Skeletal muscle tissue (tissue), 3 donors: ENCODE measurements at regions not wholly inside any gene's neighbourhood (a gene's known extent, or its start where the extent isn't known, plus 50 kb on each side); places are given as distances from the start of the nearest gene placed in this dataset.

Source experiments
- H3K27ac ChIP-seq: one replicate; pipeline ENCODE4 v1.7.0; 2013; ENCODE audit warnings: mild to moderate bottlenecking, low read depth, low read length, inconsistent platforms
- H3K27me3 ChIP-seq, 3 donors: one replicate each; pipeline ENCODE4 v1.7.0; 2013; ENCODE audit warnings: low read length in 3 of 3; ENCODE audit not compliant: control insufficient read depth in 3 of 3, insufficient read depth in 3 of 3
- H3K36me3 ChIP-seq, 3 donors: one replicate each; pipeline ENCODE4 v1.7.0; 2013; ENCODE audit warnings: low read length in 3 of 3; ENCODE audit not compliant: control insufficient read depth in 3 of 3, insufficient read depth in 3 of 3
- H3K4me1 ChIP-seq, 3 donors: one replicate each; pipeline ENCODE4 v1.7.0; 2013; ENCODE audit warnings: low read length in 3 of 3, mild to moderate bottlenecking in 3 of 3; ENCODE audit not compliant: control insufficient read depth in 3 of 3, insufficient read depth in 3 of 3
- H3K4me3 ChIP-seq, 3 donors: one replicate each; pipeline ENCODE4 v1.7.0; 2013; ENCODE audit warnings: low read length in 3 of 3
- H3K9ac ChIP-seq, 3 donors: one replicate each; pipeline ENCODE4 v1.7.0; 2013; ENCODE audit warnings: low read length in 3 of 3, mild to moderate bottlenecking in 3 of 3, moderate library complexity in 2 of 3, low read depth in 1 of 3
- H3K9me3 ChIP-seq, 3 donors: one replicate each; pipeline ENCODE4 v1.7.0; 2013; ENCODE audit warnings: low read length in 3 of 3; ENCODE audit not compliant: control insufficient read depth in 3 of 3
- donor health status: Osteomylitis.

DNA sequence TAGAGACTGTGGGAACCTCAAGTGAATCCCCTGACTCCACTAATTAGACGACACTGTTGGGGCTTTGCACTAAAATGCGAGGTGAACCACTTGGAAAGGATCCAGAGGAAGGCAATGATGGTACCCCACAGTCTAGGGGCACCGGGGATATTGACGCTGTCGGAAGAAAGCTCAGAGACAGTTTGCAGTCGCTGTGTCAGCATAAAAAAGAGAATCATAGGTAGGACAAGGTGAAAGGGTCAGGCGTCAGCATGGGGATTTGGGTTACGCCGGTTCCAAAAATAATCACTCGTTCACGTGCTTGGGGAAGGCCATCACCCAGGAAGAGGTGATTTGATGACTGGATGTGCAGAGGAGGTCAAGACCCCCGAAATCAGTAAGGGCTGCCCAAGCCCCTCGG, 598.0 kb upstream of the NOX3 start:
- Histone ChIP-seq H3K27me3 (no peaks in the 10 kb centered on the region), H3K27ac (no peak overlapping the region), H3K4me1 (no peaks in the 10 kb centered on the region), H3K9me3 (no peaks in the 10 kb centered on the region), H3K4me3 (no peak overlapping the region), H3K9ac (no peak overlapping the region), H3K36me3 (no peaks in the 10 kb centered on the region)

DNA sequence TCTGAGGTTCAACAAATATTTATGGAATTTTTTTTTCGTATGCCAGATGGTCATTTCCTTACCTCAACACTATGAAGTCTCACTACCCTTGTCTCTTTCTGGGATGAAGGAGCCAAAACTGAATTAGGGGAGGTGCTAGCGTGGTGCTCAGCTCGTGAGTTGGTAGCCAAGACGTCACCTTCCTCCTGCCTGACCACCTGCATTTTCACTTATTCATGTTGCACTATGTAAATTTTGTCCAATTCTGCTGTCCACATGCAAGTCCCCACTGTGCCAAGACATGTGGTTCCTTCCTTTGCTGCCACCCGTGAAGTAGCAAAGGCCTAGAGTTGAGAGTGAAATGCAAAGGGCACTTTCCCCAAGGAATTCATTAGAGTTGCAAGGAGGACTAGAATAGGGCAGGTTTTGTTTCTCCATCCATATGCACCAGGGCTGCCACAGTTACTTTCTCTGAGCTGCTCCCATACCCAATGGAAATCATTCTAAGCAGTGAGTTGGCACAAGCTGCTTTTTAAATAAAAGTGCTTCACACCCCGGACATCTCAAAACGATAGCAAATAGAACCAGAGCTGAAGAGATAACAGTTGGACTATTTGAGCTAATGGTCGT, 591.3 kb upstream of the NOX3 start:
- no peak overlapping the region for H3K9ac ChIP-seq
- H3K36me3 ChIP-seq, result no peaks in the 10 kb centered on the region
- H3K4me3 ChIP-seq, result no peak overlapping the region
- H3K9me3 ChIP-seq, result no peaks in the 10 kb centered on the region
- peaks cover 0 to 7% (median 0%) of the 10 kb centered on the region in 3 donors for H3K4me1 ChIP-seq
- no peaks in the 10 kb centered on the region for H3K27me3 ChIP-seq
- H3K27ac ChIP-seq, result no peak overlapping the region

DNA sequence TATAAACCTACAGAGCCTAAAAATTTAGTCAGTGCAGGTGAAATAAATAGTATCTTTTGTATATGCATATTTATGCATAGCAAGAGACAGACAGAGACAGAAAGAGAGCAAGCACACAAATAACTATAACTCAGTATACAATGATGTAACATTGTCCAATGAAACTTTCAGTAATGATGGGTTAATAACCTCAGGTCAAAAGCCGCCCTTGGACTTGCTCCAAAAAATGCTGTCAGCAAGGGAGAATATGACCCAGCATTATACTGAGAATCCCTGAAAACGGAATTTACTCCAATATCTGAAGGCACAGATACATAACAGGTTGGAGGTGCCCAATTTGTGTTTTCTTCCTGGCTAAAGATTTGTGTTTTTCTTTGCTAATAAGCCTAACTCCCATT, 590.6 kb upstream of the NOX3 start:
- Histone ChIP-seq H3K27ac (no peak overlapping the region), H3K36me3 (no peaks in the 10 kb centered on the region), H3K4me3 (no peak overlapping the region), H3K4me1 (peaks cover 0 to 7% (median 0%) of the 10 kb centered on the region in 3 donors), H3K9ac (no peak overlapping the region), H3K9me3 (no peaks in the 10 kb centered on the region), H3K27me3 (no peaks in the 10 kb centered on the region)

DNA sequence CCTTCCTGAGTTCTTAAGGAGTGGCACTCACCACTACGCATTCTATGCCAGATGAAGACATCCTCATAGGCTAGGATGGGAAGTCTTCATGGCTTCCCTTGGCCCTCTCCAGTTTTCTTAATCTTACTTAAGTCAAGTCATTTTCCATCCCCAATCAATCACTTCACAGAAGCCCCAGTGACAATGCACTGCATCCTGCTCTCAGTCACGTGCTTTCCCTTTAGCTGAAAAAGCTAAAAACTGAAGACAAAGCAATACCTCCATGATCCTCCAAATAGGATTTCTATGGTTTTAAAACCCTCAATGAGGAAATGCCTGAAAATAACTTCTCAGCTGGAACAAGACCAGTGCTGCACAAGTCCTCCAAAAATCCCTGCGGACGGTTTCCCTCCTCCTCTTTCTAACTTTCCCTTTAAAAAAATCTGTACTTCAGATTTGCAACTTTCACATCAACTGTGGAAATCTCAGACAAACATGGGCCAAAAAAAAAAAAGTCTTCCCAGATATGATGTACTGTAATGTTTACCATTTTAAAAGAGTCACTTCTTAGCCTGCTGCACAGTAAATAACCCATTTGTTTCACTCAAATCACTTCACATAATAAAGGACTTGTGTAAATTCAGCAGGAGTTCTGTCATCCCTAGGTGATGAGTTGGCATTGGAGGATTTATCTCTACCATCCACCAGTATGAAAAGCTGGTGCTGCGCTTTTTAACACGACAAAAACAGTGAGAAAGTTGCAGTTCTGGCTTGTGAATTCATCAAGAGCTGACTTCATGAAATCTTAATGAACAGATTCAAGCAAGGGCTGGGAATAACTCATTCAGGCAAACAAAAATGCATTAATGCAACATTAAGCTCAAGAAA, 590.0 kb upstream of the NOX3 start:
- Histone ChIP-seq H3K9me3 (no peaks in the 10 kb centered on the region), H3K4me3 (no peak overlapping the region), H3K27ac (no peak overlapping the region), H3K36me3 (no peaks in the 10 kb centered on the region), H3K9ac (no peak overlapping the region), H3K27me3 (no peaks in the 10 kb centered on the region), H3K4me1 (peaks cover 0 to 7% (median 0%) of the 10 kb centered on the region in 3 donors)

DNA sequence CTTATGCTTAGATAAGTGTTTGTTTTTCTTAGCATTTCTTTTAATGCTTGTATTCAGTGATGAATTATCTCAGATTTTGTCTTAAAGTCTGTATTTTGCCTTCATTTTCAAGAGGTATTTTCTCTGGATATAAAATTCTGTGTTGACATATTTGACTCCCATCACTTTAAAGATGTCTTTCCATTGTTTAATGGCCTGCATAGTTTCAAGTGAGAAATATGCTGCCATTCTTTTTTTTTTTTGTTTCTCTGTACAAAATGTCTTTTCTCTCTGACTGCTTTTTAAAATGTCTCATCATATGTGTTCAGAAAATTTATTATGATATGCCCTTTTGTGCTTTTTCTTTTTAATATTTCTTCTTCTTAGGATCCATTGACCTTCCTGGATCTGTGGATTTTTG, 578.0 kb upstream of the NOX3 start:
- no peaks in the 10 kb centered on the region for H3K4me1 ChIP-seq
- H3K4me3 ChIP-seq, result no peak overlapping the region
- no peaks in the 10 kb centered on the region for H3K36me3 ChIP-seq
- H3K9me3 ChIP-seq, result peaks cover 0 to 4% (median 0%) of the 10 kb centered on the region in 3 donors
- no peak overlapping the region for H3K27ac ChIP-seq
- no peaks in the 10 kb centered on the region for H3K27me3 ChIP-seq
- H3K9ac ChIP-seq, result no peak overlapping the region

DNA sequence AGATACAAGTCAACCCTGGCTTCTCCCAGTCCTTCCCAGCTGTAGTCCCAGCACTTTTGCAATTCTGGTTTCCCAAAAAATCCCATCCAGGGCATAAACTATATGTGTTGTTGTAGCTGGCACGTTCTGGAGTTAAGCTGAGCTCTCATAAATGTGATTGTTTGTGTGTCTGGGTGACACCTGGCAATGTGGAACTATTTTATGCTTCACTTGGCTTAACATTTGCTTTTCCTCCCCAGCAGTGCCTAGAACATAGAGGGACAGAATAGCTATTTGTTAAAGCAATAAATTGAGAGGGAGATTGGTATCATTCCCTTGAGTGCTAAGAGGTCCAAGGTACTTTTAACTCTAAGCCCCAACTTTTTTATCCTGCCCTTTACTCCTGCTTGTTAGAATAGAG, 575.9 kb upstream of the NOX3 start:
- peaks cover 0 to 4% (median 0%) of the 10 kb centered on the region in 3 donors for H3K9me3 ChIP-seq
- no peak overlapping the region for H3K4me3 ChIP-seq
- no peak overlapping the region for H3K27ac ChIP-seq
- no peak overlapping the region for H3K9ac ChIP-seq
- H3K36me3 ChIP-seq, result no peaks in the 10 kb centered on the region
- H3K4me1 ChIP-seq, result no peaks in the 10 kb centered on the region
- H3K27me3 ChIP-seq, result no peaks in the 10 kb centered on the region

DNA sequence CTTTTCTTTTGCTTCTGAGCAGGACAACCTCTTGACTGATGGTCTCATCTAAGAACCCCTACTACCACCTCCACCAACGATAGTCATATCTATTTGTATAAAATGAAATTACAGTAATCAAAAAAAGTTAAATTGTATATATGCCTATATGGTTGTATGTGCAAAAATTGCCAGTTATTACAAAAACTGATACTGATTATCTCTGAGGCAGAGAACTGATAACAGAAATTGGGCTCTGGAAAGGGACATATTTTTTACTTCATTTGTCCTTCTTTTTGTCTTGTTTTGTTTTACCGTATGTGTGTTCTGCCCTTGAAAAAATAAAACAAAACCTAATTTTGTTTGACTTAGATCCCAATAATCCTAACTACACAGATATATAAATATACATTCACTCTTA, 574.4 kb upstream of the NOX3 start:
- H3K4me1 ChIP-seq, result no peaks in the 10 kb centered on the region
- H3K4me3 ChIP-seq, result no peak overlapping the region
- H3K27ac ChIP-seq, result no peak overlapping the region
- no peak overlapping the region for H3K9ac ChIP-seq
- H3K36me3 ChIP-seq, result no peaks in the 10 kb centered on the region
- peaks cover 0 to 9% (median 0%) of the 10 kb centered on the region in 3 donors for H3K9me3 ChIP-seq
- H3K27me3 ChIP-seq, result no peaks in the 10 kb centered on the region

DNA sequence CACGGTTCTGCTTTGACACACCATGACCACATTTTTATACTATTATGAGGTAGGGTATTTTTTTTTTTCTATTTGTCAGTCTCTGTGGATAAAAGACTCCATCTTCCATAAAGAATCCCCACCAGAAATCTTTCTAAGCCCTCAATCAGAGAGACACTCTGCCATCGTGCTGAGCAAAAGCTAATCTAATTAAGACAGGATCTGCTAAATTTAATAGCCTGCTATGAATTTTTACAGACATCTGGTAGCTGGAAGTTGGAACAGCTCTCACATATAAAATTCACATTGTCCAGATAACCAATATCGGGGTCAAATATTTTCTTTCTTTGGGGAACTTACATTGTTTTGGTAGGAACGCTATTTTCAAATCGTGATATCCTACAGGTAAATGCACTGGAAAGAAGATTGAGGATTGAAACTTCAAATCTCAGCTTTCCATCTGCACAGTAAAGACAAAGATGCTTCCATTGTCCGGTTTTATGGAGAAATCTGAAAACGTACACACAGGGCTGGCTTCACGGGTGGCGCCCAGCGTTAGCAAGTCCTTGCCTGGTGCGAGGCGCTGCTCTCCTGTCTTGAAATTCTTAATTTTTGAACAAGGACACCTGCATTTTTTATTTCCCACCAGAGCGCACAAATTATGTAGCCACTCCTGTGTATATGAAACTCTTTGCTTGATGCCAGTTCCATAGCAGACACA, 573.8 kb upstream of the NOX3 start:
- Histone ChIP-seq H3K9me3 (peaks cover 0 to 12% (median 0%) of the 10 kb centered on the region in 3 donors), H3K4me3 (no peak overlapping the region), H3K27ac (no peak overlapping the region), H3K4me1 (no peaks in the 10 kb centered on the region), H3K9ac (no peak overlapping the region), H3K36me3 (no peaks in the 10 kb centered on the region), H3K27me3 (no peaks in the 10 kb centered on the region)

DNA sequence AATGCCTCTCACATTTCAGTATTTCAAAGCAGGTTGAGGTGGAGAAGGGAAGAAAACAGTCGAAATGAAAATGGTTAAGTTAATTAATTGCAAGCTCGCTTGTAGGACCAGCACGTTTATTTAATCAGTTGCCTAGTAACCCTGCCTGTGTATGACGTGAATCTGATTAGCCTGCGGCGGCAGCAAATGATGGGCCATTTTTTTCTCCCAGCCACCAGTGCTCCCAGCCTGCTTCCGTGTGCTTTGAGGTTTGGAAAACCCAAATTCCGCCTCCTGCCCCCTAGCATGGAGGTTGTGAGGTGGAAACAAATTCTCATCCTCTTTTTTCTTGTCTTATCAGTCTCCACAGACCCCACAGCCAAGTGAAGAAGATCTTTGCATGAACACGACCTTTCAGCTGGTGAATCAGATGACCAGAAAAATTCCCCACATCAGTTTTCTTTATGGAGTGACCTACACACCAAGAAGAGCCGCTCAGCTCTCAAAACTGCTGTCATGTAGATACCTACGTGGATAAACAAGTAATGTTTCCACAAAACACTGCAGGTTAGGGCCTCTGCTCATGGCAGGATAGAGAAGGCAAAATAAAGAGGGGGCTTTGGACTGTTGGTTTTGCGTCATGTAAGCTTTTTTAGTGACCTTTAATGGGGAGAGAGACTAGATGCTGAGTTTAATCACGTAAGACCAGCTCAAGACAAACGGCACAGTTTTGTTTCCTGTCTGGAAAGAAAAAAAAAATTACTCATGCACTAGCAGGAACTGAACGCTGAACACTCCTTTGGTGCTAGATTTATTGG, 572.9 kb upstream of the NOX3 start:
- no peaks in the 10 kb centered on the region for H3K36me3 ChIP-seq
- H3K9ac ChIP-seq, result no peak overlapping the region
- no peak overlapping the region for H3K27ac ChIP-seq
- H3K4me1 ChIP-seq, result no peaks in the 10 kb centered on the region
- no peaks in the 10 kb centered on the region for H3K27me3 ChIP-seq
- peaks cover 0 to 11% (median 0%) of the 10 kb centered on the region in 3 donors for H3K9me3 ChIP-seq
- no peak overlapping the region for H3K4me3 ChIP-seq
